CD4-positive, alpha-beta T cell treated with Interleukin-17A for 1 hour (primary cell): ENCODE measurements at regions not wholly inside any gene's neighbourhood (a gene's known extent, or its start where the extent isn't known, plus 50 kb on each side); places are given as distances from the start of the nearest gene placed in this dataset.
"Not testable (repeated sequence)": the region's sequence is repeated elsewhere in the genome, so short reads cannot be mapped to it uniquely, and the experiment has no call there.

Experiments used
- DNase-seq: peaks from one replicate; pipeline ENCODE4 v3.0.0-alpha.2; 2020

DNA sequence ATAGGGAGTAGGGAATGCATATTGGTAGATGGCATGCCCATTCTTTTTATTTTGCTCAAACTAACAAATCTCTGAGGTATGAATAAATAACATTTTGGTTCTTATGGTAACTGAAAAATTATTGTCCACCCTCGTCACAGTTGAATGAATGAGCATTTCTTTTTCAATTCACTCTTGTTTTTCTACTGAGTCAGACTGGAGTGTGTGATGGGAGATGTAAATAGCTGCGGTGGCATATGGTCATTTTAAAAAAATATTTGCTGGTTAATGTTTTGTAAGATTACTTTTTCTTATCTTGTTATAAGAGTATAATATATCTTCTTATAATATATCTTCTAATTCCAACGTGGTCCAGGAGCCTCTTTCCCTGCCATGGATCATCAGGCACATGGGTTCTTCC lies 586.5 kb downstream of the SLITRK5 start:
- no peak for DNase-seq

DNA sequence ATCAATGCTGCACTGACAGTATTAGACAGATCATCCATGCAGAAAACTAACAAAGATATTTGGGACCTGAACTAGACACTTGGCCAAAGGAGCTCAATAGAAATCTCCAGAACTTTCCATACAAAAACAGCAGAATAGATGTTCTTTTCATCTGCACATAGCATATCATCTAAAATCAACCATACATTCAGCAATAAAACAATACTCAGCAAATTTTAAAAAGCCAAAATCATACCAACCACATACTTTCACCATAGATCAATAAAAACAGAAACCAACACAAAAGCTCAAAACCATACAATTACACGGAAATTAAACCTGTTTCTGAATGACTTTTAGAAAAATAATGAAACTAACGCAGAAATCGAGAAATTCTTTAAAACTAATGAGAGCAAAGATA lies 592.6 kb downstream of the SLITRK5 start:
- DNase-seq: no peak

DNA sequence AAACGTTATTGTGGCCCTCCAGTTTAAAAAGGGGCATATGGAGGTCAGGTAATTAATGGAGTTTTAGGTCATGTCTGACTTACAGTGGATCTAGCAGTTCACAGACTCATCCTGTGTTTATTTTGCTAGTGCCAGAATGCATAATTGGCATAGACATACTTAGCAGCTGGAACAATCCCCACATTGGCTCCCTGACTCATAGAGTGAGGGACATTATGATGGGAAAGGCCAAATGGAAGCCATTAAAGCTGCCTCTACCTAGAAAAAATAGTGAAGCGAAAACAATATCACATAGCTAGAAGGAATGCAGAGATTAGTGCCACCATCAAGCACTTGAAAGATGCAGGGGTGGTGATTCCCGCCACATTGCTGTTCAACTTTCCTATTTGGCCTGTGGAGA lies 610.7 kb downstream of the SLITRK5 start:
- no peak for DNase-seq

DNA sequence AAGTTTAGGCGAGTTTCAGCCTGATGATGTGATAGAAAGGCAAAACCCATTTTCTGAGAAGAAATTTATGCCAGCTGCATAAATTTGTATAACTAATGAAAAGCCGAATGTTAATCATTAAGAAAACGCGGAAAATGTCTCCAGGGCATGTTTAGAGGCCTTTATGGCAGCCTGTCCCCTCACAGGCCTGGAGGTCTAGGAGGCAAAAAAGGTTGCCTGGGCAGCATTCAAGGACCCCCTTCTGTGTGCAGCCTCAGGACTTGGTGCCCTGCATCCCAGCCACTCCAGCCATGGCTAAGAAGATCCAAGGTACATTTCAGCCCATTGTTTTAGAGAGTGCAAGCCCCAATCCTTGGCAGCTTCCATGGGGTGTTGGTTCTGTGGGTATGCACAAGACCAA lies 614.2 kb downstream of the SLITRK5 start:
- no peak for DNase-seq

DNA sequence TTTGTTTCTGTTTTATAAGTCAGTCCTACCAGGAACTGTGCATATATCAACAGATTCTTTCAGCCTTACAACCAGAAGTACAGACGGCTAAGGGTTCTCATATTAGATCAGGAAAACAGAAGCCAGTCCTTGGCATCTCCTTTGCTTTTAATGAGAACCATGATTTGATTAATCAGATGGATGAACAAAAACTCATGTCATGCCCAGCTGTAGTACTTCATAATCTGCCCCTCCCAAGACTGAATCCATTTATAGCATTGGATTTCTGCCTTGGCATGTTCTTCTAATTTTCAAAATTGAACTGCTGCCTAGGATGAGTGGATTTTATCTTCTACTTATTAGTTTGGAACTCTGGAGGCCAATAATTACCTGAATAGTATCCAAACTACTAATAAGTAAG lies 617.2 kb downstream of the SLITRK5 start:
- DNase-seq: no peak

DNA sequence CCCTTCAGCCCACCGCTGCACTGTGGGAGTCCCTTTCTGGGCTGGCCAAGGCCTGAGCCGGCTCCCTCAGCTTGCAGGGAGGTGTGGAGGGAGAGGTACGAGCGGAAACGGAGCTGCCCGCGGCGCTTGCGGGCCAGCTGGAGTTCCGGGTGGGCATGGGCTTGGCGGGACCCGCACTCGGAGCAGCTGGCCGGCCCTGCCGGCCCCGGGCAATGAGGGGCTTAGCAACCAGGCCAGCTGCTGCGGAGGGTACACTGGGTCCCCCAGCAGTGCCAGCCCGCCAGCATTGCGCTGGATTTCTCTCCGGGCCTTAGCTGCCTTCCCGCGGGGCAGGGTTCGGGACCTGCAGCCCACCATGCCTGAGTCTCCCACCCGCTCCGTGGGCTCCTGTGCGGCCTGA lies 620.6 kb downstream of the SLITRK5 start:
- DNase-seq: not testable (repeated sequence)

DNA sequence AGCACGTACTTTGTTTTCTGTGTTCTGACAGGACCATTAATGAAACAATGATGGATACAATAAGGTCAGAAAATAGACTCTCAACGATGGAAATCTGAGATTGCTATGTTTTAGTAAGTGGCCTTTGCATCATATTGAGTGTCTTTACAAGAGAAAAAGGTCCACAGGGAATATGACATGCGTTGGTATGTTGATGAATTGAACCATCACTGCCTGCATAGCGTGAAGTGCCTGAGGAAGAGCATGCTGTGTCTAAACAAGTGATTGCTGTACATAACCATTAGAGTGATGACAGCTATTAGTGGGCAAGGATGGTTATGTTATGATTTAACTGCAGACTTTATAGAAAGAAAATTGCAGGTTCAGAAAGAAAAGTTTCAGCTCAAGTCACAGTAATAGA lies 623.2 kb downstream of the SLITRK5 start:
- DNase-seq: no peak

DNA sequence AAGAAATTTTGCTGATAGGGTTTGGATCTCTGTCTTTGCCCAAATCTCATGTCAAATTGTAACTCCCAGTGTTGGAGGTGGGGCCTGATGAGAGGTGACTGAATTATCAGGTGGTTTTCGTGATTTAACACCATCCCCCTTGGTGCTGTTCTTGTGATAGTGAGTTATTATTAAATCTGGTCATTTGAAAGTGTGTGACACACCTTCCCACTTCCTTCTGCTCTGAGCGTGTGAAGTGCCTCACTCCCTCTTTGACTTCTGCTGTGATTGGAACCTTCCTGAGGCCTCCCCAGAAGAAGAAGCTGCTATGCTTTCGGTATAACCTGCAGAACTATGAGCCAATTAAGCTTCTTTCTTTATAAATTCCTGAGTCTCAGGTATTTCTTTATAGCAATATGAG lies 632.0 kb downstream of the SLITRK5 start:
- DNase-seq: no peak

DNA sequence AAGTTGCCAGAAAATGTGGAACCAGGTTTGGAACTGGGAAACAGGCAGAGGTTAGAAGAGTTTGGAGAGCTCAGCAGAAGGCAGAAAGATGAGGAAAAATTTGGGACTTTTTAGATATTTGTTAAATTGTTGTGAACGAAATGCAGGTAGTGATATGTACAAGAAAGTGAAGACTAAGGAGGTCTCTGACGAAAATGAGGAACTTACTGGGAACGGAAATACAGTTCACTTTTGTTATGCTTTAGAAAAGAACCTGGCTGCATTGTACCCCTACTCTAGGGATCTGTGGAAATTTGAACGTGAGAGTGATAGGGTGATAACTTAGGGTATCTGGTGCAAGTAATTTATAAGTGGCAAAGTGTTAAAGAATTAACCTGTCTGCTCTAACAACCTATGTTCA lies 632.4 kb downstream of the SLITRK5 start:
- no peak for DNase-seq

DNA sequence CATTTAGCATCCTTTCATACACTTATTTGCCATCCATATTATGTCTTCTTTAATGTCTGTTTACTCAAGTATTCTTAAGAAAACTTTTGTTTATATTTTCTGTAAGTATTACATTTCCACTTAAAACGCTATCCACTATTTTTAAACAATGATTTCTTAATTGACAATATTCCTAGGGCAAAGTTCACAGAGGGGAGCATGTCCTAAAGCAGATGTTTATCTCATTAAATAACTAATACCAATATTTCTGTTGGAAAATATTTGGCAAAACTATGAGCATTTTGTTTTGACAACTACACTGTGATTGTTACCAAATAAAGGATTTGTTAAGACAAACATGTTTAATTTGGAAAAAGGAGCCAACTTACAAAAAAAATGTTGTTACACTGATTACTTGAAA lies 643.3 kb downstream of the SLITRK5 start:
- DNase-seq: no peak

DNA sequence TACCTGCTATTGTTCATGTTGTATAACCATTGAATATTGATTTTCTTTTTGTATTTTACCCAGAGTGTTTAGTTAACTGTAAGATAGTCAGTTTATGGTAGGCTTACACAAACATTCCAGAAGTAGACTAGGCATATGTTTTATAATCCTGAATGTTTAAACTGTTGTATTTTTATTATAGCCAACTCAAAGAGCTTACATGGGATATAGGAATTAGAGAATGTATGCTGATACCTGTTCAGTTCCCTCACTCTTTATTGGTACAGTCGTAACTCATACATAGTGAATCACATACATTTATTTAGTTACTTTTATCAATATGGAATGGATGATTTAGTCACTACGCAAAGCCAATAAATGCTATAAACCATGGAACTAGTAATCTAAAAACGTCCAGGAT lies 657.9 kb downstream of the SLITRK5 start:
- DNase-seq: no peak

DNA sequence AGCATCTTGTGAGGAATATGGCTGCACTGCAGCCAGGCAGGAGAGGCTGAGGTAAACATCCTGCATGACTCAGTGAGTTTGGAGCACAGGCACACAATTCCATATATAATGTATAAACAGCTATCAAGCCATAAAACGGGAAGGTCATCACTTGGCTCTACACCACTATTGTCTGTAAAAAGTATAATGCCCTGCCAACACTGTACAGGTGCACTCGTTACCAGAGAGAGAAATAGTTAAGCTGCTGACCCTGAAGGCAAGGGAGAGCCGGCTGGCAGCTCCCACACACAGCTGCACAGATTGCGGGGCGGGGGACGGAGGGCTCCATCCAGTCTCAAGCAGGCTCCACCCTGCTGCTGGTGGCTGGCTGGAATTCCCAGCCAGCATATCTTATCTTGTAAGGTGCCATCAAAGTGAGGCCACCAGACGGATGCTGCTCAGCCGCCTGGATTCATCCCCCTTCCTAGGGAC lies 668.1 kb downstream of the SLITRK5 start:
- DNase-seq: no peak

DNA sequence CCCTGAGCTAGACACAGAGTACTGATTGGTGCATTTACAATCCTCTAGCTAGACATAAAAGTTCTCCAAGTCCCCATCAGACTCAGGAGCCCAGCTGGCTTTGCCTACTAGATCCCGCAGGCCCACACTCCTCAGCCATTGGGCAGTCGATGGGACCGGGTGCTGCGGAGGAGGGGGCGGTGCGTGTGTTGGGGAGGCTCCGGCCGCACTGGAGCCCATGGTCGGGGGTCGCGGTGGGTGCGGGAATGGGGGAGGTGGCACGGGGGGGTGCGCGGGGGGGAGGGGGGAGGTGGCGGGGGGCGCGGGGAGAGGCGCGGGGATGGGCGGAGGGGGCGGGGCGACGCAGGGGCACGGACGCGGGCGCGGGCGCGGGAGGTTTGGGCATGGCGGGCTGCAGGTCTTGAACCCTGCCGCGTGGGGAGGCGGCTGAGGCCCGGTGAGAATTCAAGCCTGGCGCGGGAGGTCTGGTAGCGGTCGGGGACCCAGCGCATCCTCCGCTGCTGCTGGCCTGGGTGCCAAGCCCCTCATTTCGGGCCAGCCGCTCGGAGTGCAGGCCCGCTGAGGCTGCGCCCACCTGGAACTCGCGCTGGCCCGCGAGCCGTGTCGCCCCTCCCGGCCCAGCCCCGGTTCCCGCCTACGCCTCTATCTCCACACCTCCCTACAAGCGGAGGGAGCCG lies 674.1 kb downstream of the SLITRK5 start:
- no peak for DNase-seq

DNA sequence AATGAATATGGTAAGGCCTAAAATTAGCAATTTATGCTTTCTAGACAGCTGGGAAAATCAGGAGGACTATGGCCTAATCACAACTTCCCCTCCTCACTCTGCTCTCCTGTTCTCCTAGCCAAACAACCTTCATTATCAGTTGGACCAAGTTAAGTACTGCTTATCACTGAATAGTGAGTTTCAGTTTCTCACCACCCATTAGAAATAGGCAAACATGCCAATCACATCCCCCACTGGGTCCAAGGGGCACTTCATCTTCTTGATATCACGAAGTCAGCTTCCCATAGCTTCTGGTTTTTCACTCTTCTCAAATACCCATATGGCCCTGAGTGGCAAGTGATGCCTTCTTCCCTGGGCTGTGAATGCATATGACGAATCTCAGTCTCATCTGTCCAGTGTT lies 689.6 kb downstream of the SLITRK5 start:
- no peak for DNase-seq

DNA sequence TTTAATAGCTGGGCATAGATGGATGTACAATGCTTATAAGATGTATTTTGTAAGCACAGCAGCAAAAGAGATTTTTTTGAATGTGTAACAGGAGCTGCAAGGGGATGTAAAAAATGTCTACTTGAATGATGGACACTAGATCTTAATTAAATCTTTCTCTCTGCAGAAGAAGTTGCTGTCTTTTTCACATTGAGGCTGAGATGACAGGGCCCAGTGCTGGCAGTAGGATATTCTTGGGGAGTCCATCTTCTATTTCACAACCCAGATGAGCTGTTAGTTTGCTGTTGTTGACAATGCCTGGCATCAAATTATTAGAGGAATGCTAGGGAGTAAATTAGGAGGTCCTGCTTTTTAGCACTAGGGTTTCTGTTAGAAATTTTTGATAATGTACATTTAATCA lies 698.7 kb downstream of the SLITRK5 start:
- no peak for DNase-seq

DNA sequence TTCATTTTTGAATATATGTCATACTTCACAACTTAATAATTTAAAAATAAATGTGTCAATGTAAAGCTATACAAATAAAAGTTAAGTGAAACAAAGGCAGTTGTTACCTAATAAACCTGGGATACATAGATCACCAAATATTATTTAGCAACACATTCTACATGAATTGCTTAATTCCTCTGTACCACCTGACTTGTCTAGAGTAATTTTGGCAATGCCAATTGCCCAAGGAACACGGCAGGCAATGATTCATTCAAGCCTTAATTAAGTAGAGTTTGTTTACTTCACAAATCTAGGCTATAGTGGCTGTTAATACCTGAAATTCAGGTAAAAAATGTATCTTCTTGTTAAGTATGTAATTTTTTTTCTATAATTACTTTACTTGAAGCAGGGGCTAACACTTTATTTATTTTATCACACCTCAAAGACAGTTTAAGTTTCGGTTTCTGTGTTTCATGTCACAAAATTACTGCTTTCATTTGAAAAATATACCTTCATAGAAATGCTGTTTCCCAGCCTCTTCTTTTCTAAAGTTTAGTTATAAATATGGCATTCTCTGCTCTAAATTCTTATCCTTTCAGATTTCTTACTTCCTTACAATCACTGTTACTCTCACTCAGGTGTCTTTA lies 705.7 kb downstream of the SLITRK5 start:
- DNase-seq: no peak

DNA sequence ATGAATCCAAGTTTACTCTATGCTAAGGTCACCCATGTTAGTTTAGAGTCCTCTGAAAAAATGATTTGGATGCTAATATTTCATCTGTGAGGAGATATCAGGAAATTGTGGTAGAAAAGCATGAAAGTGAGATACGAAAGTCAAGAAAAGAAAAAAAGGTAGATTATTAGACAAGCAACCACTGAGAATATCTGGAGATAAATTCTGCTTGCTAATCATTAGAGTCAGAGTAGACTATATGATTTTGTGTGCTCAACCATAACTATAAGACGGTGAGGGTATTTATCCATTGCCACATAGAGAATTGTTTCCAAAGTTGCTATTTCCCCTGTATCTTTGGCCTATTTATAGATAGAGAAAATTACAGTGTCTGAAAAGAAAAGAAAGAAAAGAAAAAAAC lies 706.7 kb downstream of the SLITRK5 start:
- DNase-seq: no peak

DNA sequence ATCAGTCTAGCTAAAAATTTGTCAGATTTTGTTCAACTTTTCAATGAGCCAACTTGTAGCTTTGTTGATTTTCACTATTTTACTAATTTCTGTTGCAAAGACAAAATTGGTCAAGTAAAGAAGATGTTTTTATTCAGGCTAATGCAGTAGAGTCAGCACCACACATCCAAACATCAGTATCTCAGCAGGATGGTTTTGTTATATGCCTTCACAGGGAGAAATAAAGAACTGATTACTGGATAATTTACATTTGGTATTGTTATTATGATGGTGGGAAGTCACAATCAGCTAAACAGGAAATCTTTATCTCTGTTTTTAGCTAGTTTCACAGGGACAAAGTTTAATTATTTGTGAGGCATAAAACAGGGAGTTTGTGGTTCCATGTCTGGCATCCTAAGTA lies 713.4 kb downstream of the SLITRK5 start:
- DNase-seq: no peak

DNA sequence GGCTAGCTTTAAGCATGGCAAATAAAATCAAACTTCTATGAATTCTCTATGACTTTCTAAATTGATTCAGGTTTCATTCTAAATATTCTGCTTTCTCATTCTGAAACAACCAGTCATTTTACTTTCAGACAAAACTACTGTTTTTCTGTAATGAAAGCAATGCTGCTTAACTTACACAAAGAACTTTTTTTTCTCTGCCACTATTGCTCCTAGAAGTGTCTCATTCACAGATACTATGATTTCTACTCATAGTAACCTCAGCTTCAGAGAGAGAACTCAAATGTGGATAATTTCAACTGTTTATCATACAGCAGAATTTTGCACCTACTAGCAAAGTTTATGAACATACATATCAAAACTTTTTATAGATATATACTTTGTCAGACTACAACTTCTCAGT lies 724.6 kb downstream of the SLITRK5 start:
- no peak for DNase-seq

DNA sequence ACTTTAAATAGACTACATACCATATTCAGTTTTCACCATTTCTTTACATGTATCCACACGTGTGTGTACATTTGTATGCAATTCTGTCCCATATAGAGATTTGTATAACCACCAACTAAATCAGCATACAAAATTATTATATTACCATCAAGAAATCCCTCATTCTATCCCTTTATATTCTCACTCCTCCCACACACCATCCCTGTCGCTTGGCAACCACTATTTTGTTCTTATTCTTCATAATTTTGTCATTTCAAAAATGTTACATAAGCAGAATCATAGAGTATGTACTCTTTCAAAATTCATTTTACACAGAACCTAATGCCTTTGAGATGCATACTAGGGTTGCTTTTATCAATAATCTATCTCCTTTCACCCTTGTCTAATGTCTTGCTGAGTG lies 740.5 kb downstream of the SLITRK5 start:
- DNase-seq: no peak

DNA sequence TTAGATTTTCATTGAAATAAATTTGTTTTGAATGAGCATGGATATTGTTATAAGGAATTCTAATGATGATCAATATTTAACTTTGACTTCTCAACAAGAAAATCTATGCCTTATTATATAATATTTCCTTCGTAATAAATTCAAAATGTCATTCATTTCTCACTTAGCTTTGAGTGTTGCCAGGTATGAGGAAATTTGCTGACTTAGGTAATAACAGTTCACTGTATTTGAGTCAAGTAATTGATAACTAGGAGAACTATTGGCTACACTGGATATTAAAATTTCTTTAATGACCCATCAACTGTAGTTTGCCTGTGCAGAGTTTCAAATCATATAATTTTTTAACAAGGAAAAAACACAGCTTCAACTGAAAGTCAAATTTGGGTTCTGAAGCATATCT lies 746.6 kb downstream of the SLITRK5 start:
- DNase-seq: no peak

DNA sequence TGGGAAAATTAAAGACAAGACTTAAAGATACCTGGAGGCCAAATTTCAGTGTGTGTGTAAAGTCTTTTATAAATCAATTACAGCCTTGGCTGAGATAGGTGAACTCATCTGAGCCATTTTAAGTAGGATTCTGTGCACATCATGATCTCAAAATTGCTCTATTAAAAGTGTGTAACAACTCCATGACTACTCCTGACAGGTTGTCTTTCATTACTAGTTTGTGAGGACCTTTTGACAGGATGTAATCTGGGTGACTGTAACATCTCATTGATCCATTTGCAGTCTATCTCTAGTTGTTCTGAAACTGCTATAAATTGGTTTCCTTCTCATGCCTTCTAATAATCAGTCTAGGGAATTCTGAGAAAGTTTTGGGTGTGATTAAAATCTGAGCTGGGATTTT lies 753.3 kb downstream of the SLITRK5 start:
- DNase-seq: no peak

DNA sequence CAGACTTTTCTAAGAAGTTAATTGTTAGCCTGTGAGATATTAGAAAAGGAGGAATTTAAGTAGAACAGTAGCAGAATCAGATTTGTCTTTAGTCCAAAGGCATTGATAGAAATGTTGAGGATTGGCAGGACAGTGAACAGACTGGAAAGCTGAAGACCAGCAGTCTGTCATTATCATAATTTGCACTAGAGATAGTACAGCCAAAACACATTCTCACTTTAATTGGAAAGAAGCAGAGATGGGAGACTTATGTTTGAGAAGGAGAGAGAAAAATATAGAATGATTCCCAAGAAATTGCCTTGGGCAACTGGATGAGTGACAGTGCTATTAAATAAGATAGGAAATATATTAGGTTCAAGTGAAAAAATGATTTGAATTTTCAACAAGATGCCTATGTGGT lies 755.5 kb downstream of the SLITRK5 start:
- DNase-seq: no peak

DNA sequence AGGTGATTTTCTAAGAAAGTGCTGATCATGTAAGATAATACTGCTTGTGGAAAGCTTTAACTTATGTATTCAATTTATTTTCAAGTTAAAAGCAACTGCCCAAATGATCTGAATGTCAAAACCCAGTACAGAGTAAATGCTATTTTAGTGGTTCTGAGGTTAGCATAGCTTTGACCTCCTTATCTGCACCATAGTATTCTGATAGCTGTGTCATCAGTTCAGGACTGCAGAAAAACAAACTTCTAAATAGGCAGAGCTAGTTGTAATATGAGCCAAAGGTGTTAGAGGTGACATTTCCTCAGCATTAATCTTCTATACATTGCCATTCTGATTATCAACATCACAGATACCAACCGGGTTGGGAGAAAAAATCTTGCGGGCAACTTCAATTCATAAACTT lies 758.7 kb downstream of the SLITRK5 start:
- no peak for DNase-seq

DNA sequence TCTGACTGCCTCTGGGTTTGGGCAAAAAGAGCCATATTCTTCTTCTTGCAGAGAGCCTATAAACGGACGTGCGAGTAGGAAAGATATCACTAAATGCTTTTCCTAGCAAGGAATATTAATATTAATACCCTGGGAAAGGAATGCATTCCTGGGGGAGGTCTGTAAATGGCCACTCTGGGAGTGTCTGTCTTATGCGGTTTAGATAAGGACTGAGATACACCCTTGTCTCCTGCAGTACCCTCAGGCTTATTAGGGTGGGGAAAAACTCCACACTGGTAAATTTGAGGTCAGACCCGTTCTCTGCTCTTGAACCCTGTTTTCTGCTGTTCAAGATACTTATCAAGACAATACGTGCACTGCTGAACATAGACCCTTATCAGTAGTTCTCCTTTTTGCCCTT lies 763.8 kb downstream of the SLITRK5 start:
- DNase-seq: no peak
